Smooth muscle cell (in vitro differentiated cells): ENCODE measurements at regions not wholly inside any gene's neighbourhood (a gene's known extent, or its start where the extent isn't known, plus 50 kb on each side); places are given as distances from the start of the nearest gene placed in this dataset.

ENCODE experiments used
- DNase-seq: peaks from one replicate; lab custom pipeline; 2025; ENCODE audit not compliant: unreplicated experiment; lab: John Stamatoyannopoulos, UW
- H2AFZ ChIP-seq: fragments of 200-600 bp; sonication (generic); 2 replicates; pipeline ENCODE4 v1.6.0; 2016; ENCODE audit warnings: antibody characterized with exemption, low read depth, mild to moderate bottlenecking
- H3F3A ChIP-seq: fragments of 200-600 bp; sonication (generic); 2 replicates; pipeline ENCODE4 v1.6.0; 2017; ENCODE audit warnings: antibody characterized with exemption, low read depth
- H3K27ac ChIP-seq: fragments of 200-600 bp; sonication (generic); 2 replicates; pipeline ENCODE4 v1.5.1; 2016; ENCODE audit warnings: low read depth, mild to moderate bottlenecking
- H3K27me3 ChIP-seq: fragments of 200-600 bp; sonication (generic); 2 replicates; pipeline ENCODE4 v1.6.1; 2016; ENCODE audit warnings: low read depth, mild to moderate bottlenecking
- H3K36me3 ChIP-seq: fragments of 200-600 bp; sonication (generic); 2 replicates; pipeline ENCODE4 v1.5.1; 2016; ENCODE audit warnings: low read depth
- H3K4me1 ChIP-seq: fragments of 200-600 bp; sonication (generic); 2 replicates; pipeline ENCODE4 v1.5.1; 2016; ENCODE audit warnings: low read depth
- H3K4me2 ChIP-seq: fragments of 200-600 bp; sonication (generic); 2 replicates; pipeline ENCODE4 v1.6.0; 2016; ENCODE audit warnings: mild to moderate bottlenecking
- H3K4me3 ChIP-seq: fragments of 200-600 bp; sonication (generic); 2 replicates; pipeline ENCODE4 v1.5.1; 2016; ENCODE audit warnings: mild to moderate bottlenecking
- H3K79me2 ChIP-seq: fragments of 200-600 bp; sonication (generic); 2 replicates; pipeline ENCODE4 v1.6.0; 2016; ENCODE audit warnings: low read depth, mild to moderate bottlenecking
- H3K9ac ChIP-seq: fragments of 200-600 bp; sonication (generic); 2 replicates; pipeline ENCODE4 v1.6.0; 2016; ENCODE audit warnings: low read depth
- H3K9me3 ChIP-seq: fragments of 200-600 bp; sonication (generic); replicated peaks from 2 replicates; pipeline ENCODE4 v1.5.1; 2016; ENCODE audit warnings: low read depth
- H4K20me1 ChIP-seq: fragments of 200-600 bp; sonication (generic); 2 replicates; pipeline ENCODE4 v1.6.0; 2016; ENCODE audit warnings: low read depth
- CTCF ChIP-seq: fragments of 200-600 bp; sonication (generic); IDR thresholded peaks from 2 replicates; pipeline ENCODE4 v1.5.1; 2017; ENCODE audit warnings: borderline replicate concordance, mild to moderate bottlenecking, antibody characterized with exemption; ENCODE audit not compliant: insufficient read depth, poor library complexity, severe bottlenecking
- WGBS: methylation state at CpG from one replicate; pipeline ENCODE4 v1.1.7; 2016; ENCODE audit warnings: low lambda C conversion rate; 5-methylcytosine and 5-hydroxymethylcytosine counted together

- Histone ChIP-seq H3K9me3 (no peaks in the 10 kb centered on the region), H3K4me1 (peaks cover 15% of the 10 kb centered on the region), H4K20me1 (no peaks in the 10 kb centered on the region), H3K36me3 (no peaks in the 10 kb centered on the region), H3F3A (peaks cover 3% of the 10 kb centered on the region), H3K27me3 (no peaks in the 10 kb centered on the region), H3K9ac (no peak overlapping the region), H2AFZ (no peak overlapping the region), H3K4me2 (no peak overlapping the region), H3K27ac (no peak overlapping the region), H3K4me3 (no peak overlapping the region), H3K79me2 (no peaks in the 10 kb centered on the region)
- no peak for DNase-seq
- 71% methylated on average over 2 of the region's 2 CpGs for WGBS
- TF ChIP-seq CTCF, result no peak
These were observed 222.8 kb upstream of the HS6ST1 start for GRCh38 chr2:128541448-128541847.

GRCh38 chr2:128543036-128543435 is 224.4 kb upstream of the HS6ST1 start:
- no peak for DNase-seq
- Histone ChIP-seq H3K27me3 (no peaks in the 10 kb centered on the region), H2AFZ (no peak overlapping the region), H3K4me3 (no peak overlapping the region), H3F3A (no peaks in the 10 kb centered on the region), H3K4me1 (peaks cover 5% of the 10 kb centered on the region), H3K79me2 (no peaks in the 10 kb centered on the region), H3K36me3 (no peaks in the 10 kb centered on the region), H4K20me1 (no peaks in the 10 kb centered on the region), H3K9me3 (no peaks in the 10 kb centered on the region), H3K27ac (no peak overlapping the region), H3K9ac (no peak overlapping the region), H3K4me2 (no peak overlapping the region)
- TF ChIP-seq CTCF, result no peak
- whole genome bisulfite sequencing, result 67% methylated on average over 3 of the region's 3 CpGs

- Histone ChIP-seq H3K79me2 (no peaks in the 10 kb centered on the region), H4K20me1 (no peaks in the 10 kb centered on the region), H2AFZ (no peak overlapping the region), H3K4me3 (no peak overlapping the region), H3K27ac (no peak overlapping the region), H3K9me3 (no peaks in the 10 kb centered on the region), H3K9ac (no peak overlapping the region), H3K27me3 (no peaks in the 10 kb centered on the region), H3F3A (no peaks in the 10 kb centered on the region), H3K4me1 (no peaks in the 10 kb centered on the region), H3K4me2 (no peak overlapping the region), H3K36me3 (no peaks in the 10 kb centered on the region)
- 56% methylated on average over 10 of the region's 10 CpGs for WGBS
- no peak for DNase-seq
- no peak for TF ChIP-seq CTCF
These were observed 225.0 kb upstream of the HS6ST1 start for GRCh38 chr2:128543646-128544045.

- no peak for DNase-seq
- H3K4me2 ChIP-seq, result no peak overlapping the region
- no peak for TF ChIP-seq CTCF
- H3K4me3 ChIP-seq, result no peak overlapping the region
- H3F3A ChIP-seq, result no peaks in the 10 kb centered on the region
- no peaks in the 10 kb centered on the region for H4K20me1 ChIP-seq
- H3K9me3 ChIP-seq, result no peaks in the 10 kb centered on the region
- no peak overlapping the region for H3K9ac ChIP-seq
- no peak overlapping the region for H2AFZ ChIP-seq
- WGBS, result 85% methylated on average over 12 of the region's 16 CpGs
- no peak overlapping the region for H3K27ac ChIP-seq
- H3K79me2 ChIP-seq, result no peaks in the 10 kb centered on the region
- no peaks in the 10 kb centered on the region for H3K27me3 ChIP-seq
- H3K4me1 ChIP-seq, result no peaks in the 10 kb centered on the region
- H3K36me3 ChIP-seq, result no peaks in the 10 kb centered on the region
These were observed 225.8 kb upstream of the HS6ST1 start for GRCh38 chr2:128544321-128545037.
